Body of pancreas (tissue), 4 donors: ENCODE measurements at regions not wholly inside any gene's neighbourhood (a gene's known extent, or its start where the extent isn't known, plus 50 kb on each side); places are given as distances from the start of the nearest gene placed in this dataset.

Source experiments
- ATAC-seq: fragments of 150-250 bp; one replicate; pipeline ENCODE4 v1.9.1; 2016
- DNase-seq, 4 donors: peaks; one replicate each; pipeline ENCODE4 v3.0.0-alpha.2; 2019
- H3K27ac ChIP-seq, 4 donors: fragments of 200-600 bp; sonication (generic); 1 replicate in 3 of 4; 2 replicates in 1 of 4; pipeline versions ENCODE4 v1.5.1 to v1.6.1; 2016 to 2019; ENCODE audit warnings: mild to moderate bottlenecking in 1 of 4, mixed read lengths in 1 of 4, moderate library complexity in 1 of 4
- H3K27me3 ChIP-seq, 2 donors: fragments of 200-600 bp; sonication (generic); one replicate each; pipeline ENCODE4 v1.6.0; 2016; ENCODE audit warnings: mild to moderate bottlenecking in 1 of 2
- H3K36me3 ChIP-seq, 2 donors: fragments of 200-600 bp; sonication (generic); replicated peaks in 1 of 2; 2 replicates each; pipeline ENCODE4 v1.5.1; 2016; ENCODE audit warnings: low read depth in 2 of 2; ENCODE audit not compliant: insufficient read depth in 1 of 2
- H3K4me1 ChIP-seq: fragments of 200-600 bp; sonication (generic); one replicate; pipeline ENCODE4 v1.6.0; 2016
- H3K4me3 ChIP-seq, 2 donors: fragments of 200-600 bp; sonication (generic); 1 replicate in 1 of 2; 2 replicates in 1 of 2; pipeline ENCODE4 v1.5.1; 2016 to 2019
- H3K9me3 ChIP-seq, 3 donors: fragments of 200-600 bp; sonication (generic); 1 replicate in 2 of 3; 2 replicates in 1 of 3; pipeline ENCODE4 v1.5.1; 2016
- CTCF ChIP-seq, 7 experiments: fragments of 450-650 bp in 4 of 7; fragments of 200-600 bp in 3 of 7; sonication (generic) in 3 of 7; IDR thresholded peaks; one replicate each; pipeline ENCODE4 v1.5.1; 2016 to 2019; ENCODE audit warnings: antibody characterized with exemption in 7 of 7
- POLR2A ChIP-seq, 3 donors: fragments of 450-650 bp; IDR thresholded peaks; one replicate each; pipeline ENCODE4 v1.6.1; 2016; ENCODE audit warnings: antibody characterized with exemption in 3 of 3, mild to moderate bottlenecking in 2 of 3
- WGBS, 2 donors: methylation state at CpG; one replicate each; pipeline ENCODE4 v1.1.5; 2017; 5-methylcytosine and 5-hydroxymethylcytosine counted together
- intact Hi-C: fragments of 100-400 bp; cut with DNase I; formaldehyde crosslinking; loops from one replicate; pipeline ENCODE4 v1.15.1; 2023

DNA sequence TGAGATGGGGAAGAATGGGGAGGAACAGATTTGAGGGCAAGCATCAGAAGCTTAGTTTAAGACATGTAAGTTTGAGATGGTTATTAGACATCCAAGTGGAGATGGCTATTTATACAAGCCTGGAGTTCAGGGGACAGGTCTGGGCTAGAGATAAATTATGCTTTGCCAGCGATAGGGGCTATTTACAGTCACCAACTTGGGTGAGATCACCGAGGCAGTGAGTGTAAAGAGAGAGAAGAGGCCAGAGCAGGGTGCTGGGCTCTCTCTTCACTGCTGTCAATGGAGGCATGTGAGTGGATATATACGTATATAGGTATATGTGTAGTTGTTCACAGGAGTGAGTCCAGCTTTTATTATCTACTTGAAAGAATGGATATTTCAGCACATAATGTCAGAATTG lies 81.0 kb downstream of the QPCT start:
- ATAC-seq, result no peak
- Histone ChIP-seq H3K9me3 (no peaks in the 10 kb centered on the region), H3K27me3 (no peaks in the 10 kb centered on the region), H3K4me3 (no peak overlapping the region), H3K4me1 (no peaks in the 10 kb centered on the region), H3K27ac (no peak overlapping the region), H3K36me3 (no peaks in the 10 kb centered on the region)
- 67 to 77% methylated on average over 3 of the region's 3 CpGs for WGBS, 2 donors
- DNase-seq, result no peak
- intact Hi-C loops, result no loop called here
- TF ChIP-seq POLR2A (IDR thresholded peaks at IDR 0.05) (no peak), CTCF (IDR thresholded peaks at IDR 0.05) (no peak)

GRCh38 chr2:37427241-37427640 lies 82.8 kb downstream of the QPCT start:
- no peaks in the 10 kb centered on the region for H3K27me3 ChIP-seq
- H3K9me3 ChIP-seq, result no peaks in the 10 kb centered on the region
- no peak for ATAC-seq
- H3K36me3 ChIP-seq, result no peaks in the 10 kb centered on the region
- H3K4me1 ChIP-seq, result no peaks in the 10 kb centered on the region
- intact Hi-C loops, result no loop called here
- no peak overlapping the region for H3K27ac ChIP-seq
- TF ChIP-seq POLR2A (IDR thresholded peaks at IDR 0.05) (no peak), CTCF (IDR thresholded peaks at IDR 0.05) (no peak)
- H3K4me3 ChIP-seq, result no peak overlapping the region
- no peak for DNase-seq

DNA sequence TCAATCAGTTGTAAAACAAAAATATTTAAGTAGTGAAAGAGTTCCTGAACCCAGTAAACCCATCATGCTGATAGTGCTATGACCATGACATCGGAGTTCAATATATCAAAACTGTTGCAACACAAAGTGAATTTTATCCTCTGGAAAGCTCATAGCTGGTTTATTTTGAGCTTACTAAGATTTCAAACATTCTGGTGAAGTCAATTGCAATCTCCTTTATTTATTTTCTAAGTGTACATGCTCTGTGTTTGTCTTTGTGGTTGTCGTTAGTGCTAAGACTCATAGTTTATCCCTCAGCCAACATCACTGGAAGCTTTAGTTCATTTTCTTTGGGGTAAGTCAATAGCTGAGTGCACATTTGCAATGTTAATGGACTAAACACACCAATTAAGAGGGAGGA lies 91.9 kb downstream of the QPCT start:
- ATAC-seq (no peak), DNase-seq (no peak)
- Histone ChIP-seq H3K27ac (no peak overlapping the region), H3K4me3 (no peak overlapping the region), H3K9me3 (no peaks in the 10 kb centered on the region), H3K4me1 (no peaks in the 10 kb centered on the region), H3K36me3 (no peaks in the 10 kb centered on the region), H3K27me3 (no peaks in the 10 kb centered on the region)
- TF ChIP-seq POLR2A (IDR thresholded peaks at IDR 0.05) (no peak), CTCF (IDR thresholded peaks at IDR 0.05) (no peak)
- intact Hi-C loops, result no loop called here
- 91 to 93% methylated on average over 2 of the region's 2 CpGs for WGBS, 2 donors

GRCh38 chr2:37439131-37439642 lies 94.8 kb downstream of the QPCT start:
- no peak for ATAC-seq
- TF ChIP-seq POLR2A (IDR thresholded peaks at IDR 0.05), result no peak
- no peak for TF ChIP-seq CTCF (IDR thresholded peaks at IDR 0.05)
- no peaks in the 10 kb centered on the region for H3K36me3 ChIP-seq
- intact Hi-C loops, result no loop called here
- no peaks in the 10 kb centered on the region for H3K9me3 ChIP-seq
- no peaks in the 10 kb centered on the region for H3K4me1 ChIP-seq
- H3K27me3 ChIP-seq, result no peaks in the 10 kb centered on the region
- no peak overlapping the region for H3K27ac ChIP-seq
- H3K4me3 ChIP-seq, result no peak overlapping the region
- no peak for DNase-seq

DNA sequence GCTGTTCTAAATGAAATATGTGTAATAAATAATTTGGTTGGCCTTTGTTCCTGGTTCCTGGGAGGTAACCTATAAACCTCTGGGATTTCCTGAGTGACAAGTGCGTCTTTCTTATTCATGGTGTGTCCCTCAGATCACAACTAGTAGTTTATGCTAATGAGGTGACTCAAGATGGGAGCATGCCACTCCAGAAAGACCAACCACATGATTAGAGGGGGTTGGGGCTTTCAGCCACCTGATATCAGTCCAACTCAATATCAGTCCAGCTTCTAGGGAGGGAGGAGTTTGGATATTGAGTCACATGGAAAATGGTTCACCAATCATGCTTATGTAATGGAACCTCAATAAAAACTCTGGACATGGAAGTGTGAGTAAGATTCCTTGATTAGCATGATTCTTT lies 96.6 kb downstream of the QPCT start:
- Histone ChIP-seq H3K27me3 (no peaks in the 10 kb centered on the region), H3K27ac (no peak overlapping the region), H3K4me1 (no peaks in the 10 kb centered on the region), H3K9me3 (no peaks in the 10 kb centered on the region), H3K36me3 (no peaks in the 10 kb centered on the region), H3K4me3 (no peak overlapping the region)
- intact Hi-C loops, result no loop called here
- DNase-seq (no peak), ATAC-seq (no peak)
- WGBS, 2 donors, result 91 to 95% methylated on average over 1 of the region's 1 CpG
- TF ChIP-seq POLR2A (IDR thresholded peaks at IDR 0.05) (no peak), CTCF (IDR thresholded peaks at IDR 0.05) (no peak)
